ENCODE measurements at regions not wholly inside any gene's neighbourhood (a gene's known extent, or its start where the extent isn't known, plus 50 kb on each side); places are given as distances from the start of the nearest gene placed in this dataset.
"Not testable (repeated sequence)": the region's sequence is repeated elsewhere in the genome, so short reads cannot be mapped to it uniquely, and the experiment has no call there.

- Mint-ChIP-seq H3K4me1 (no peaks in the 10 kb centered on the region), H3K9me3 (peaks cover 1% of the 10 kb centered on the region), H3K4me3 (no peak overlapping the region), H3K27ac (no peak overlapping the region), H3K27me3 (peaks cover 3% of the 10 kb centered on the region), H3K36me3 (ENCODE audit: low read depth) (no peaks in the 10 kb centered on the region)
- POLR2A ChIA-PET = no interaction called here
- no peak for DNase-seq
- CTCF ChIA-PET = no interaction called here
Measured at GRCh38 chr4:122100508-122100907, 51.6 kb upstream of the BLTP1 start.

GRCh38 chr4:122099896-122100295 lies 52.2 kb upstream of the BLTP1 start:
- CTCF ChIA-PET = no interaction called here
- POLR2A ChIA-PET = no interaction called here
- H3K36me3 Mint-ChIP-seq (ENCODE audit: low read depth) = no peaks in the 10 kb centered on the region
- no peak for DNase-seq
- H3K4me1 Mint-ChIP-seq = no peaks in the 10 kb centered on the region
- H3K27me3 Mint-ChIP-seq = peaks cover 5% of the 10 kb centered on the region
- H3K9me3 Mint-ChIP-seq = peaks cover 3% of the 10 kb centered on the region
- no peak overlapping the region for H3K4me3 Mint-ChIP-seq
- no peak overlapping the region for H3K27ac Mint-ChIP-seq

GRCh38 chr4:122091836-122092405 lies 60.2 kb upstream of the BLTP1 start:
- H3K9me3 Mint-ChIP-seq = peaks cover 3% of the 10 kb centered on the region
- peaks cover 3% of the 10 kb centered on the region for H3K27me3 Mint-ChIP-seq
- no peaks in the 10 kb centered on the region for H3K36me3 Mint-ChIP-seq (ENCODE audit: low read depth)
- no peaks in the 10 kb centered on the region for H3K4me1 Mint-ChIP-seq
- no peak overlapping the region for H3K27ac Mint-ChIP-seq
- no peak for DNase-seq
- ChIA-PET CTCF (no interaction called here), POLR2A (no interaction called here)
- no peak overlapping the region for H3K4me3 Mint-ChIP-seq

GRCh38 chr4:122091397-122091796 lies 60.7 kb upstream of the BLTP1 start:
- Mint-ChIP-seq H3K9me3 (peaks cover 3% of the 10 kb centered on the region), H3K27me3 (peaks cover 3% of the 10 kb centered on the region), H3K4me3 (no peak overlapping the region), H3K27ac (no peak overlapping the region), H3K36me3 (ENCODE audit: low read depth) (no peaks in the 10 kb centered on the region), H3K4me1 (no peaks in the 10 kb centered on the region)
- no peak for DNase-seq
- ChIA-PET CTCF (no interaction called here), POLR2A (no interaction called here)

GRCh38 chr4:122090989-122091388 lies 61.1 kb upstream of the BLTP1 start:
- no peaks in the 10 kb centered on the region for H3K36me3 Mint-ChIP-seq (ENCODE audit: low read depth)
- DNase-seq = no peak
- peaks cover 3% of the 10 kb centered on the region for H3K9me3 Mint-ChIP-seq
- peaks cover 3% of the 10 kb centered on the region for H3K27me3 Mint-ChIP-seq
- H3K4me3 Mint-ChIP-seq = no peak overlapping the region
- no peaks in the 10 kb centered on the region for H3K4me1 Mint-ChIP-seq
- ChIA-PET POLR2A (no interaction called here), CTCF (no interaction called here)
- H3K27ac Mint-ChIP-seq = no peak overlapping the region

- H3K27ac Mint-ChIP-seq = no peak overlapping the region
- no peaks in the 10 kb centered on the region for H3K9me3 Mint-ChIP-seq
- no peaks in the 10 kb centered on the region for H3K4me1 Mint-ChIP-seq
- CTCF ChIA-PET = no interaction called here
- POLR2A ChIA-PET = no interaction called here
- no peak for DNase-seq
- no peaks in the 10 kb centered on the region for H3K36me3 Mint-ChIP-seq (ENCODE audit: low read depth)
- peaks cover 2% of the 10 kb centered on the region for H3K27me3 Mint-ChIP-seq
- no peak overlapping the region for H3K4me3 Mint-ChIP-seq
Measured at GRCh38 chr4:122086338-122087065, 65.6 kb upstream of the BLTP1 start.

GRCh38 chr4:122083989-122084388 lies 68.1 kb upstream of the BLTP1 start:
- Mint-ChIP-seq H3K27ac (no peak overlapping the region), H3K4me3 (no peak overlapping the region), H3K9me3 (no peaks in the 10 kb centered on the region), H3K27me3 (peaks cover 2% of the 10 kb centered on the region), H3K4me1 (no peaks in the 10 kb centered on the region), H3K36me3 (ENCODE audit: low read depth) (no peaks in the 10 kb centered on the region)
- ChIA-PET POLR2A (no interaction called here), CTCF (no interaction called here)
- no peak for DNase-seq

GRCh38 chr4:122083351-122083750 lies 68.8 kb upstream of the BLTP1 start:
- no peaks in the 10 kb centered on the region for H3K9me3 Mint-ChIP-seq
- DNase-seq = no peak
- H3K36me3 Mint-ChIP-seq (ENCODE audit: low read depth) = no peaks in the 10 kb centered on the region
- no peak overlapping the region for H3K4me3 Mint-ChIP-seq
- ChIA-PET POLR2A (no interaction called here), CTCF (no interaction called here)
- H3K4me1 Mint-ChIP-seq = no peaks in the 10 kb centered on the region
- H3K27ac Mint-ChIP-seq = no peak overlapping the region
- H3K27me3 Mint-ChIP-seq = peaks cover 2% of the 10 kb centered on the region

- Mint-ChIP-seq H3K27ac (no peak overlapping the region), H3K4me1 (no peaks in the 10 kb centered on the region), H3K36me3 (ENCODE audit: low read depth) (no peaks in the 10 kb centered on the region), H3K9me3 (no peaks in the 10 kb centered on the region), H3K4me3 (no peak overlapping the region), H3K27me3 (peaks cover 2% of the 10 kb centered on the region)
- ChIA-PET CTCF (no interaction called here), POLR2A (no interaction called here)
- DNase-seq = no peak
Measured at GRCh38 chr4:122082661-122083060, 69.5 kb upstream of the BLTP1 start.

GRCh38 chr4:122077653-122078052 lies 74.5 kb upstream of the BLTP1 start:
- H3K4me1 Mint-ChIP-seq; H3K4me3 Mint-ChIP-seq; H3K27me3 Mint-ChIP-seq; CTCF ChIA-PET; H3K9me3 Mint-ChIP-seq; DNase-seq; POLR2A ChIA-PET; H3K36me3 Mint-ChIP-seq (ENCODE audit: low read depth); H3K27ac Mint-ChIP-seq: not testable (repeated sequence)

GRCh38 chr4:122076835-122077234 lies 75.3 kb upstream of the BLTP1 start:
- H3K27ac Mint-ChIP-seq; H3K4me1 Mint-ChIP-seq; POLR2A ChIA-PET; H3K9me3 Mint-ChIP-seq; H3K36me3 Mint-ChIP-seq (ENCODE audit: low read depth); DNase-seq; H3K27me3 Mint-ChIP-seq; H3K4me3 Mint-ChIP-seq; CTCF ChIA-PET: not testable (repeated sequence)

GRCh38 chr4:122073615-122074014 lies 78.5 kb upstream of the BLTP1 start:
- Mint-ChIP-seq H3K4me1 (no peaks in the 10 kb centered on the region), H3K27ac (no peak overlapping the region), H3K4me3 (no peak overlapping the region), H3K27me3 (peaks cover 6% of the 10 kb centered on the region), H3K9me3 (no peaks in the 10 kb centered on the region), H3K36me3 (ENCODE audit: low read depth) (no peaks in the 10 kb centered on the region)
- CTCF ChIA-PET = no interaction called here
- no peak for DNase-seq
- POLR2A ChIA-PET = no interaction called here

- H3K36me3 Mint-ChIP-seq (ENCODE audit: low read depth) = no peaks in the 10 kb centered on the region
- no peak overlapping the region for H3K4me3 Mint-ChIP-seq
- no peak overlapping the region for H3K27ac Mint-ChIP-seq
- no peaks in the 10 kb centered on the region for H3K4me1 Mint-ChIP-seq
- peaks cover 3% of the 10 kb centered on the region for H3K27me3 Mint-ChIP-seq
- DNase-seq = no peak
- no peaks in the 10 kb centered on the region for H3K9me3 Mint-ChIP-seq
- ChIA-PET POLR2A (no interaction called here), CTCF (no interaction called here)
Measured at GRCh38 chr4:122065915-122066314, 86.2 kb upstream of the BLTP1 start.

- CTCF ChIA-PET = interaction anchor here (0.6 kb wide), 1 partner anchor 83 kb away, joined by 3 read pairs; no protein-coding TSS in a partner anchor
- Mint-ChIP-seq H3K9me3 (no peaks in the 10 kb centered on the region), H3K4me1 (no peaks in the 10 kb centered on the region), H3K36me3 (ENCODE audit: low read depth) (no peaks in the 10 kb centered on the region), H3K27ac (no peak overlapping the region), H3K4me3 (no peak overlapping the region), H3K27me3 (peaks cover 3% of the 10 kb centered on the region)
- DNase-seq = no peak
- POLR2A ChIA-PET = no interaction called here
Measured at GRCh38 chr4:122065149-122065548, 87.0 kb upstream of the BLTP1 start.

All from activated CD4-positive, alpha-beta memory T cell treated with anti-CD3 and anti-CD28 coated beads, Interleukin-2, amount 10 ng/mL, durations not matched to agents 7 days and 5 days (primary cell).